GM12891 (cell line): ENCODE measurements at regions not wholly inside any gene's neighbourhood (a gene's known extent, or its start where the extent isn't known, plus 50 kb on each side); places are given as distances from the start of the nearest gene placed in this dataset.

ENCODE experiments used
- DNase-seq: peaks from one replicate; pipeline ENCODE4 v3.0.0; 2011; ENCODE audit warnings: low spot score; ENCODE audit not compliant: insufficient read length
- FAIRE-seq: peaks from 2 replicates; lab custom pipeline; 2011; peaks lifted over from hg19 to GRCh38; lab: Jason Lieb, UNC
- PAX5 ChIP-seq: IDR thresholded peaks from 2 replicates; pipeline ENCODE4 v1.6.1; 2011; ENCODE audit warnings: low read length, moderate library complexity, mild to moderate bottlenecking; ENCODE audit not compliant: insufficient read depth, severe bottlenecking
- POLR2A ChIP-seq: IDR thresholded peaks from 2 replicates; pipeline ENCODE4 v1.6.1; 2011; ENCODE audit warnings: low read depth, low read length, control low read depth
- POLR2AphosphoS5 ChIP-seq: IDR thresholded peaks from 2 replicates; pipeline ENCODE4 v1.6.1; 2011; ENCODE audit warnings: low read depth, low read length, control low read depth
- POU2F2 ChIP-seq: IDR thresholded peaks from 2 replicates; pipeline ENCODE4 v1.6.1; 2011; ENCODE audit warnings: low read depth, mild to moderate bottlenecking, control low read depth, low read length, moderate library complexity
- SPI1 ChIP-seq: IDR thresholded peaks from 2 replicates; pipeline ENCODE4 v1.6.1; 2011; ENCODE audit warnings: low read depth, low read length, control low read depth
- TAF1 ChIP-seq: IDR thresholded peaks from 2 replicates; pipeline ENCODE4 v1.6.1; 2011; ENCODE audit warnings: low read depth, low read length, control low read depth

GRCh38 chr10:25778646-25779045 is 155.4 kb upstream of the MYO3A start:
- no peak for DNase-seq
- no peak for TF ChIP-seq SPI1
- no peak for TF ChIP-seq POLR2A
- no peak for TF ChIP-seq PAX5
- no peak for TF ChIP-seq TAF1
- no peak for TF ChIP-seq POU2F2
- TF ChIP-seq POLR2AphosphoS5 = no peak
- peak; percentile 20 for FAIRE-seq

DNA sequence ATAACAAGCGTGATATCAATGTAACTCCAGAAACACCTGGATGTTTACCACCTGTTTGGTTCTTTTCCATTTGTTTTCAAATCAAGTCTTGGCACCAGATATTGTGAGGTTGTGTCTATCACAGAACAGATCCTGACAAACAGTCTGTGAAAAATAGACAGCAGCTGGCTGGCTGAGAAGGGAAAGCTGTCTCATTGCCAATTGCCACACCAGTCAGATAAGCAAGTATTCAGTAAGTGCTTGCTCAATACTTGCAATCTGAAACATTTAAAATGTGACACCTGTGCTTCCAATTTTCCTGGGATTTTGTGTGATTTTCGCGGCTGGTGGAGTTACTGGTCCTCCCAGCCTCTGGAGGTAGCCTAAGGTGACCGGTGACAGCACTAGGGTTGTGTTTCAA is 147.9 kb upstream of the MYO3A start:
- DNase-seq (no peak), FAIRE-seq (no peak)
- TF ChIP-seq TAF1 (no peak), PAX5 (no peak), POU2F2 (no peak)

DNA sequence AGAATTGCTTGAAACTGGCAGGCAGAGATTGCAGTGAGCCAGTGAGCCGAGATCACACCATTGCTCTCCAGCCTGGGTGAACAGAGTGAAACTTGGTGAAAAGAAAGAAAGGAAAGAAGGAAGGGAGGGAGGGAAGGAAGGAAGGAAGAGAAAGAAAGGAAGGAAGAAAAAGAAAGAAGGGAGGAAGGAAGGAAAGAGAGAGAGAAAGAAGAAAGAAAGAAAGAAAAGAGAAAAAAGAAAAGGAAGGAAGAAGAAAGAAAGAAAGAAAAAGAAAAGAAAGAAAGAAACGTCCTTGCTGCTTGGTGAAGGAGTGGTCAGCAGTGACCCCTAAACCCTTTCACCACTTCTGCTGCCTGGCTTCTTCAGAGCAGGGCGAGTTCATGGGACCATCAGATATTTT is 147.1 kb upstream of the MYO3A start:
- no peak for DNase-seq
- TF ChIP-seq POU2F2 = no peak
- TF ChIP-seq TAF1 = no peak
- no peak for TF ChIP-seq SPI1
- TF ChIP-seq POLR2A = no peak
- TF ChIP-seq PAX5 = no peak
- no peak for TF ChIP-seq POLR2AphosphoS5
- FAIRE-seq = no peak

- DNase-seq (no peak), FAIRE-seq (no peak)
- TF ChIP-seq POLR2AphosphoS5 (no peak), PAX5 (no peak), POU2F2 (no peak), POLR2A (no peak), SPI1 (no peak), TAF1 (no peak)
These were observed 136.1 kb upstream of the MYO3A start for GRCh38 chr10:25797888-25798429.

- TF ChIP-seq PAX5 (no peak), POLR2A (no peak), POLR2AphosphoS5 (no peak), SPI1 (no peak), TAF1 (no peak), POU2F2 (no peak)
- no peak for DNase-seq
- FAIRE-seq = no peak
These were observed 129.5 kb upstream of the MYO3A start for GRCh38 chr10:25804505-25804904.

DNA sequence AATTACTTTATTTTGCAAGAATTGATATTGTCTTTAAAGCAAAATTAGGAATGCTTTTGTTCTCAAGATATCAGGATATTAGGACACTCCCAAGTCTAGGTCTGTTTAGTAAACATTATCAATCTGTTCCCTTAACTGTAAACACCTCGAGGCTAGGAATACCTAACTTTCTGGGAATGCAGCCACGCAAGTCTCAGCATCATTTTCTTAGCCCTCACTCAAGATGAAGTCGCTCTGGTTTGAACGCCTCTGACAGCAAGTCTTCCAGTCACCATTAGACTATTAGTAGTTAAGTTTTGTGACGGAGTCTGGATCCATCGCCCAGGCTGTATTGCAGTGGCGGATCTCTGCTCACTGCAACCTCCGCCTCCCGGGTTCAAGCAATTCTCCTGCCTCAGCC is 128.0 kb upstream of the MYO3A start:
- FAIRE-seq = no peak
- DNase-seq = no peak
- TF ChIP-seq POLR2A (no peak), POLR2AphosphoS5 (no peak), PAX5 (no peak), TAF1 (no peak), POU2F2 (no peak), SPI1 (no peak)

- TF ChIP-seq TAF1 (no peak), POLR2A (no peak), POLR2AphosphoS5 (no peak), PAX5 (no peak), SPI1 (no peak), POU2F2 (no peak)
- no peak for DNase-seq
- FAIRE-seq = no peak
These were observed 125.7 kb upstream of the MYO3A start for GRCh38 chr10:25808372-25808771.

DNA sequence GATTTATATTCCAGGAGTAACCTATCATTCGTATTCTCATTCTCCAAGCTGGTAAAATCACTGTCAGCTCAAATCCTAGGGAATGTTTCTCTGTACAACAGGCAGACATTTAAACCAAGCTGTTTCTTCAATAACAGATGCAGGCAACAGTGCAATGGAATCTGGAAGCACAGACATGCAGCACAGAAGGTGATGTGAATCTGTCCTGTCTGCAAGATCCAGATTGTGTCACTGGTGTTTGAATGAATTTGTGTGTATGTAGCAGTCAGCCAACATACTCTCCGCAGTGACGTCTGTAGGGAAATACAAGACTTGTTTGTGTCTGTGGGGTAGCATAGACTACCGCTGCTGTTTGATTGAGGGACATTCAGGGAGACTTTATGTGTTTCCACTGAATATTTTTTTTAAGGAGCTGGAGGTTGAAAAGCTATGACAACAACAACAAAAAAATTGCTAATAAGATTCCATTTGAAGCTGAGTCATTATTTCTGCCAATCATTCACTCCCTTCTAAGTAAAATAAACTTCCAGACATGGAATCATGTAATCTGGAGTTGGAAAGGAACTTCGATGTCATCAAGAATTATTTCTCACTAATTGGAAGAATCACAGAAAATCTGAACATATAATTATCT is 122.9 kb upstream of the MYO3A start:
- no peak for TF ChIP-seq TAF1
- no peak for TF ChIP-seq POU2F2
- no peak for TF ChIP-seq POLR2AphosphoS5
- no peak for TF ChIP-seq PAX5
- no peak for TF ChIP-seq POLR2A
- no peak for TF ChIP-seq SPI1
- DNase-seq (no peak), FAIRE-seq (peak; percentile 59)

DNA sequence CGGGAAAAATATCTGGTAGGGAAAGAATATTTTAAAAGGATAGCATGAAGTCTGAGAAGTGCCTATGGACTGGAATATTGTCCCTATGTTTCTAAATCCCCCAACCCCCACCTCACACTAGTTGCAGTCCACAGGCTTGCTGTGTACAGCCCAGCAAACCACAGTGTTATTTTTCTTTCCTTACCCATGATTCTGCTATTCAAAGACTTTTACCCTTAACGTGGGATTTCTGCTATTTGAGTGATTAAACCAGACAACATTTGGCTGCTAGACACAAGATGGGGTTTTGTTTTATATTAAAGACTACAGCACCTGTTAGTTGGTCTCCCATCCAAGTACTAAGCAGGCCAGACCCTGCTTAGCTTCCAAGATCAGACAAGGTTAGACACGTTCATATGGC is 120.5 kb upstream of the MYO3A start:
- DNase-seq = no peak
- TF ChIP-seq SPI1 = no peak
- no peak for FAIRE-seq

DNA sequence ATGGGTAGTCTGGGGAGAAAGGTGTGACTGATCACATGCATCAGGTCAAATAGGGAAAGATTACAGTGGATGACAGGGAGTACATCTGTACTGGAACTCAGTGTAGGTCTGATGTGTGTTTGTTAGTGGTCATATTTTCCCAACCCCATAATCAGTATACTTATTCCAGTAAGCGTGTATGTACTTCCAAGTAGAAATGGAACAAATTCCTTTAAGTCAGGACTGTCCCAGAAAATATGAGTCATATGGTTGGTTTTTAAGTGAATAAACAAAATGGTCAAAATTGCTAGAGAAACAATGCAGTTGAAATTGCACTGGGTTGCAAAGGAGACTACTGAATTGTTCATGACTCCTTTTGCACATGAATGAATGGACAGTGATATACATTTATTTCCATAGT is 118.8 kb upstream of the MYO3A start:
- no peak for FAIRE-seq
- no peak for DNase-seq
- TF ChIP-seq PAX5 = no peak
- no peak for TF ChIP-seq TAF1
- TF ChIP-seq POLR2AphosphoS5 = no peak
- no peak for TF ChIP-seq POLR2A
- no peak for TF ChIP-seq SPI1
- TF ChIP-seq POU2F2 = no peak
